H1 (cell line): ENCODE measurements at regions not wholly inside any gene's neighbourhood (a gene's known extent, or its start where the extent isn't known, plus 50 kb on each side); places are given as distances from the start of the nearest gene placed in this dataset.

Source experiments
- CEBPB ChIP-seq: IDR thresholded peaks from 2 replicates; pipeline ENCODE4 v1.6.1; 2012; ENCODE audit warnings: low read depth, low read length
- EP300 ChIP-seq, 2 experiments: IDR thresholded peaks; 1 replicate in 1 of 2; 2 replicates in 1 of 2; pipeline ENCODE4 v1.6.1; 2011 to 2012; ENCODE audit warnings: low read depth in 2 of 2, low read length in 2 of 2, mild to moderate bottlenecking in 2 of 2, borderline replicate concordance in 1 of 2, inconsistent platforms in 1 of 2, moderate library complexity in 1 of 2
- EZH2 ChIP-seq: fragments of 200-600 bp; sonication (generic); IDR thresholded peaks from 2 replicates; pipeline ENCODE4 v1.7.1; 2012; ENCODE audit warnings: low read depth, mild to moderate bottlenecking, moderate library complexity, low read length, inconsistent platforms; ENCODE audit not compliant: severe bottlenecking
- FOSL1 ChIP-seq: IDR thresholded peaks from 2 replicates; pipeline ENCODE4 v1.6.1; 2011; ENCODE audit warnings: mild to moderate bottlenecking, low read depth, low read length, moderate library complexity; ENCODE audit not compliant: insufficient read depth
- POLR2A ChIP-seq, 2 experiments: IDR thresholded peaks; 1 replicate in 1 of 2; 2 replicates in 1 of 2; pipeline ENCODE4 v1.6.1; 2011; ENCODE audit warnings: low read depth in 2 of 2, low read length in 2 of 2, mild to moderate bottlenecking in 2 of 2; ENCODE audit errors: control extremely low read depth in 1 of 2
- SIN3A ChIP-seq, 2 experiments: IDR thresholded peaks in 1 of 2; conservative IDR thresholded peaks in 1 of 2; 2 replicates each; pipeline ENCODE4 v1.6.1; 2011 to 2012; ENCODE audit warnings: low read length in 2 of 2, improper control_type of control experiment in 1 of 2, low read depth in 1 of 2, mild to moderate bottlenecking in 1 of 2
- SP1 ChIP-seq: IDR thresholded peaks from 2 replicates; pipeline ENCODE4 v1.6.1; 2011; ENCODE audit warnings: low read depth, low read length
- SP4 ChIP-seq: IDR thresholded peaks from 2 replicates; pipeline ENCODE4 v1.6.1; 2012; ENCODE audit warnings: low read length, inconsistent platforms
- SRF ChIP-seq: IDR thresholded peaks from 2 replicates; pipeline ENCODE4 v1.6.1; 2011; ENCODE audit warnings: mild to moderate bottlenecking, low read depth, low read length, moderate library complexity
- SUZ12 ChIP-seq: fragments of 200-600 bp; sonication (generic); IDR thresholded peaks from 2 replicates; pipeline ENCODE4 v1.6.1; 2012; ENCODE audit warnings: mild to moderate bottlenecking, inconsistent platforms, low read length, moderate library complexity, mixed read lengths
- TF ChIP-seq, protein P1 (sequence below), 3 experiments: IDR thresholded peaks; 1 replicate in 2 of 3; 2 replicates in 1 of 3; pipeline versions ENCODE4 v1.5.1 to v1.6.1; 2011; ENCODE audit warnings: low read length in 3 of 3, mild to moderate bottlenecking in 3 of 3, inconsistent platforms in 2 of 3, low read depth in 1 of 3, moderate library complexity in 1 of 3; ENCODE audit not compliant: insufficient read depth in 1 of 3; ENCODE audit errors: control extremely low read depth in 1 of 3

DNA sequence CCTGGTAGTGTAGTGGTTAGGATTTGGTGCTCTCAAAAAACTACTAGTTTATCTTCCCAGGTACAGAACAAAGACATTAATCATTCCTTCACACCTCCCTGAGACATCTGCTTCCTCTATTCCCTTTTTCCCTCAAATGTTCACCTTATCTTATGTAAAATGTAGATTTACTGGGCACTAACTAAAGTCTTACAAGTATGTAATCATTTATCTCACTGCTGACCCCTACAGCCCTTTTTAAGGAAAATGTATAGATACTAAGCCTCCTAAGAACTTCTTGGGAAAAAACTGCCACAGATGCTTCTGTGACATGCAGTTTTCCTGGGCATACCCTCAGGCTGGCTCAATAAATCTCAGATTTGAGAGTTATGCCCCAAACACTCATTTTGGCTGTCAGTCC is 50.8 kb upstream of the NEK7 start:
- TF ChIP-seq SP1 (no peak), FOSL1 (no peak), CEBPB (no peak), SUZ12 (no peak), SIN3A (conservative IDR thresholded peaks at IDR 0.05 in 1 of 2, IDR thresholded peaks at IDR 0.05 in 1 of 2; ENCODE audit: low read depth in 1 of 2, low read length in 2 of 2) (no peak), EZH2 (no peak), SRF (no peak), EP300 (IDR thresholded peaks at IDR 0.05; ENCODE audit: borderline replicate concordance in 1 of 2, low read depth in 2 of 2, low read length in 2 of 2) (no peak), POLR2A (IDR thresholded peaks at IDR 0.05; ENCODE audit: control extremely low read depth in 1 of 2, low read depth in 2 of 2, low read length in 2 of 2) (no peak), SP4 (no peak)
- TF ChIP-seq, protein P1, sequence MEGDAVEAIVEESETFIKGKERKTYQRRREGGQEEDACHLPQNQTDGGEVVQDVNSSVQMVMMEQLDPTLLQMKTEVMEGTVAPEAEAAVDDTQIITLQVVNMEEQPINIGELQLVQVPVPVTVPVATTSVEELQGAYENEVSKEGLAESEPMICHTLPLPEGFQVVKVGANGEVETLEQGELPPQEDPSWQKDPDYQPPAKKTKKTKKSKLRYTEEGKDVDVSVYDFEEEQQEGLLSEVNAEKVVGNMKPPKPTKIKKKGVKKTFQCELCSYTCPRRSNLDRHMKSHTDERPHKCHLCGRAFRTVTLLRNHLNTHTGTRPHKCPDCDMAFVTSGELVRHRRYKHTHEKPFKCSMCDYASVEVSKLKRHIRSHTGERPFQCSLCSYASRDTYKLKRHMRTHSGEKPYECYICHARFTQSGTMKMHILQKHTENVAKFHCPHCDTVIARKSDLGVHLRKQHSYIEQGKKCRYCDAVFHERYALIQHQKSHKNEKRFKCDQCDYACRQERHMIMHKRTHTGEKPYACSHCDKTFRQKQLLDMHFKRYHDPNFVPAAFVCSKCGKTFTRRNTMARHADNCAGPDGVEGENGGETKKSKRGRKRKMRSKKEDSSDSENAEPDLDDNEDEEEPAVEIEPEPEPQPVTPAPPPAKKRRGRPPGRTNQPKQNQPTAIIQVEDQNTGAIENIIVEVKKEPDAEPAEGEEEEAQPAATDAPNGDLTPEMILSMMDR (IDR thresholded peaks at IDR 0.05; ENCODE audit: control extremely low read depth in 1 of 3, insufficient read depth in 1 of 3, low read depth in 1 of 3, low read length in 3 of 3): no peak
